GM21825 (cell line): ENCODE measurements at regions not wholly inside any gene's neighbourhood (a gene's known extent, or its start where the extent isn't known, plus 50 kb on each side); places are given as distances from the start of the nearest gene placed in this dataset.

ENCODE experiments used
- ATAC-seq: cut with Tn5 transposase; IDR thresholded peaks from one replicate; pipeline ENCODE4 v1.9.1; 2021; ENCODE audit warnings: mild to moderate bottlenecking, moderate library complexity; ENCODE audit not compliant: unreplicated experiment

DNA sequence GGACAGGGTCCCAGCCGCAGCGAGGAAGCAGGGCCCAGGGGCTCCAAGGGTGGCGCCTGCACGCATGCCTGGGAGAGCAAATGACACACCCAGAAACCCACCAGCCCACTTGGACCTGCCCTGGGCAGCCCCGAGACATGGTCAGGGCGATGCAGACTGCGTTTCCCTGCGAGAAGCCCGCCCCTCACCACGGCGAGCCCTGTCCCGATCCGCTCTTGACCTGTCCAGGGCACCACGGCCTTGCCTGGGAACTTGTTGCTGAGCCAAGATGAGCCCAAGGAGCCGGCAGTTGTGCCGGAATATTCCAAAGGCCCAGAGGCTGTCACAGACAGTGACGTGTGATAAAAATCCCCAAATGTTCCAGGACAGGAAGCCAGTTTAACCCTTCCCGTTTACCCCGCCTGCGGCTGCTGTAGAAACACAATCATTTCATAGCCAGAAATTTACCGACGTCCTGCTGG, 78.1 kb downstream of the SIK1 start:
- ATAC-seq = no peak

DNA sequence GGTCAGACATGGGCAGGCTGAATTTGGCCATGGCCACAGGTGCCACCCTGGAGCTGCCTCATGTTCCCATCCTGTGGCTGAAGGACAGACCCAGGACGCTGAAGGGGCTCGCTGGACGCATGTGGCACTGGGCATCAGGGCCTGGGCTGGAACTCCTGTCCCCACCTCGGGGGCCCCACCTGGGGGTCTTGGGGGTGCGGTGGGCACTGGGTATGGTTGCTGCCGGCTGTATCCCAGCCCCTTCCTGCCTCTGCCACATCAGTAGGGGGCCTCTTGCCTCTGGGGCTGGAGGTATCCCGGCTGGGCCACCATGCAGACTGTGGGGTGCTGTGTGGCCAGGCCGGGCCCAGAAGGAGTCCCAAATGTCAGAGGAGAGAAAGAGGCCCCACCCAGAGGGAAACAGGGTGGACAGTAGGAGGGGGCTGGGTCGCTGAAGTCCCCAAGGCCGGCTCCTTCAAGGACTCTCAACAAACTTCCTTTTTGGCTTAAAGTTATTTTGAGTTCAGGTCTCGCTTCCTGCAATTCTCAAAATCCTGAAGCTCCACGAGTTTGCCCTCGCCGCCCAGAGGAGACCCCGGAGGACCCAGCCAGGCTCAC, 78.7 kb downstream of the SIK1 start:
- no peak for ATAC-seq

DNA sequence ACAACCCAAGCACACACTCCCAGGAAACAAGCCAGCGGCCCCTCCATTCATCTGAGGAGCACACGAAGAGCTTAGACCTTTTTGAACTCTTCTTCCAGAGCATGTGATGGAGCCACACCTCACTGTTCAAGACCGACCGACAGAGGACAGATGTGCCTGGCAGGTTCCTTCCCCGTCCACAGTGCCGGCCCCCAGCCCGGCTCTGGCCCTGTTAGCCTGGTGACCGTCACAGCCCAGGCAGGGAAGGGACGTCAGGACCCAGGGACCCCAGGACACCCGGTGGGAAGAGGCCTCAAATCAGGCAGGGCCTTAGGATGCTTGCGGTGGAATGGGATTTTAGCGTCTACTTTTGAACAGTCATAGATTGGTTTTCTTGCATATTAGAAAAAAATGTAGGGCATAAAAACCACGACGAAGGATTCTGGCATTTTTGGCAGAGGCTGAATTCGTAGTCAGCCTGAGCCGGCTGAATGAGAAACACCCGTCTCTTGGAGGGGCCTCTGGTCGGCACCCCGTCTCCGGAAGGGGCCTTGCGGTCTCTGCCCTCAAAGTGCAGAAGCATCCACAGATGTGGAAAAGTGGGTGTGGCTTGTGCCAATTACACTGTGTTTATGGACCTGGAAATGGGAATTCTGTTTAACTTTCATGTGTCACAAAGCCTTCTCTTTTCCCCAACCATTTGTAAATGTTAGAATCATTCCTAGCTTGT, 79.3 kb downstream of the SIK1 start:
- no peak for ATAC-seq

DNA sequence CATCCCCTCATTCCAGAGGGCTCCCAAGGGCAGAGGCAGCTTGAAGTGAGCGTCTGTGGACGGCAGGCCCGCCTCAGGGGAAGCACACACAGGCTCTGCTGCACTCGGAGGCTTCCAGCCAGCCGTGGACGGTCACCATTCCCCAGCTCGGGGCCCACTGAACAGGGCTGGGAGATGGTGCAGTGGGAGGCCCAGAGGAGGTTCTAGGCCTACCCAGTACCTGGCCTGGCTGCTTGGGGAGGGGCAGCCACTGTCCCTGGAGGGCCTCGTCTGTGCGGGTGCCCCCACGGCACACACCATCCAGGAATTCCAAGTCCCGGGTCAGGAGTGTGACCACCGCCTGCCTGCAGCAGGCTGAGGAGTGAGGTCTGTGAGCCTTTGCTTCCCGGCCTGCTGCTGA, 80.4 kb downstream of the SIK1 start:
- no peak for ATAC-seq

DNA sequence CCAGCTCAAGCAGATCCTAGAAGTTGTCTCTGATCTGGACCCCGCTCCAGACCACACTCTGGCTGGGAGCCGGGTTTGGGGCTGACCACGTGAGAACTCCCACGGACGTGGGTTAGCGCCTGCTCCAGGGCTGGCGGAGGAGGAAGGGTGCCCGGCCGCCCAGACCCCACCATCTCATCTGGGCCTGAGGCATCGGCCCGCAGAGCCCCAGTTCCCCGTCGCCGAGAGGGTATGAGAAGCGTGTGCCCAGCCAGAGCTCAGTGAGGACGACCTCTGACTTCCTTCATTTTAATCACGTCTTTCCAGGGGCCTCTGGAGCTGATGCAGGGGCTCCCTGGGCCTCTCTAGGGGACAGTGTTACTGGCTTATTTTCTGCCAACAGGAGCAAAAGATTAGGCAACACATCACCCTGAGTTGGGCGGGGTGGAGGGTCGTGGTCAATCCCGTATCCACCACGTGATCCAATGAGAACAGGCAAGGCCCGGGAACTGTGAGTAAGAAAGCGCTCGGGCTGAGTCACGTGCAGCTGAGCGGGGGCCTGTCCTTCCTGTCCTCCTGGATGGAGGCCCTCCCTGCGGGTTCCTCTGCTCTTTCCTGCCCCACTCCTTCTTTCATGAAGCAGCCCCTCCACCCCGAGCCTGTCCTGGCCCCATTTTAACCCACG, 81.1 kb downstream of the SIK1 start:
- ATAC-seq = no peak

DNA sequence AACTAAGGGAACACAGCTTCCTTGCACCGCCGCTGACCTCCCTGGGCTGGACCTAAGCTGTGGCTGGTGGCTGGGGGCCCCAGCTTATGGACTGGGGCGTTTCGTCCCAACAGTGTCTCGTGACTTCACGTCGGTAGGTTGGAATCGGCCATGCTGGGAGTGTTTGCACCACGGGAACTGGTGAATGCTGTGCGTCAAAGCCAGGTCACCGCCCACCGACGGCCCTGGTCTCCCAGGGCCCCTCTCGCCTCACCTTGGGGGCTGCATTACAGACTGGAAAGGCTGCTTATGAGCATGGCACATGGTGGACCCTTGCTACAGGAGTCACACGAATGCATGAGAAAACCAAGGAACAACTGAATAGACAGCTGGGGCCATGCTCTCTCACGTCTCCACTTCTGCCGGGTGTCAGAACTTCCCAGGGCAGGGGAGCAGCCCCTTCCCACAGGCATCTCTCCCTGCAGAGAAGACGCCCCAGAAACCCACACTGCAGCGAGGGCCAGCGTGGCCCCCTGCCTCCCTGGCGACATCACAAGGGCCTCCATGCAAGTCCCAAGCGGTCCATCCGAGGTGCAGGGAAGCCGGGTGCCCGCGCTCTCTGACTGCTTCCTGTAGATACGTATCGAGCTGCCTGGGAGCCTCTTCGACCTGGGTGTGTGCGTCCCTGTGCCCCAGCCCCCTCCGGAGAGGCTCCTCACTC, 81.7 kb downstream of the SIK1 start:
- ATAC-seq = no peak

DNA sequence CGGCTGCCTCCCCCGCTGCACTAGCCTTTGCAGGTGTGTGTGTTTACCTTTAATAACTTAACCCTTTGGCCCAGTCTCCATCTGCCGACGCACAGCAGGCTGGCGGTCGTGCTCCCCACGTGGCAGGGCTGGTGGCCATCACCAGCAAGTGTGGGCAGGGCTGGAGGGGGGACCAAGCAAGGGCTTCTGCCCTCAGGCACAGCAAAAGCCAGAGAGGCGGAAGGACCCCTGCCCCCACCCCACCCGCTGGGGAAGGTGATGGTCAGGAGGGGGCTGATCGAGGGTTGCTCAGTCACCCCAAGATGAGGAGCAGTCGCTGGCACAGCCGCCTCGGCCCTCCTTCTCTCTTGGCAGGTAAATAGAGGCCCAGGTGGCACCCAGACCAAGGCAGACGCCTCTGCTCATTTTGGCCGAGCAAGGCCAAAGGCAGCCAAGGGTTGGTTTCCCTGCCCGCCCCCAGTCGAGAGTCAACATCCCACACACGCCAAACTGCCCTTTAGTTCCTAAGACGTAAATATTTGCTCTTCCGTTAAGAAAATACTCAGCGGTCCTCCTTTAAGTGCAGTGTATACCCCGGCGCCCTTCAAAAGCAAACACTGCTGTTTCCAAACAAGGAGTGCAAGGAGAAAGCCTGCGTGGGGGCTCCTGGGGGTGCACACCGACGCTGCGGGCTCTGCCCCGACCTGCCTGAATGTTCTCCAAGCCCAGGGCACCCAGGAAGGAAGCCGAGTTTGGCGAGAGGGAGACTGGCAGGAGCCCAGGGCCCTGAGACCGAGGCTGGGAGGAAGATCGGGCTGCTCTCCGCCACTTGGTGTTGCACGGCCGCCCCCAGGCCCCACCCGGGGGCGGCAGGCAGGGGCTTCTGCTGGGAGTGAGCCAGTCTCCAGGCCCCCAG, 82.7 kb downstream of the SIK1 start:
- no peak for ATAC-seq

DNA sequence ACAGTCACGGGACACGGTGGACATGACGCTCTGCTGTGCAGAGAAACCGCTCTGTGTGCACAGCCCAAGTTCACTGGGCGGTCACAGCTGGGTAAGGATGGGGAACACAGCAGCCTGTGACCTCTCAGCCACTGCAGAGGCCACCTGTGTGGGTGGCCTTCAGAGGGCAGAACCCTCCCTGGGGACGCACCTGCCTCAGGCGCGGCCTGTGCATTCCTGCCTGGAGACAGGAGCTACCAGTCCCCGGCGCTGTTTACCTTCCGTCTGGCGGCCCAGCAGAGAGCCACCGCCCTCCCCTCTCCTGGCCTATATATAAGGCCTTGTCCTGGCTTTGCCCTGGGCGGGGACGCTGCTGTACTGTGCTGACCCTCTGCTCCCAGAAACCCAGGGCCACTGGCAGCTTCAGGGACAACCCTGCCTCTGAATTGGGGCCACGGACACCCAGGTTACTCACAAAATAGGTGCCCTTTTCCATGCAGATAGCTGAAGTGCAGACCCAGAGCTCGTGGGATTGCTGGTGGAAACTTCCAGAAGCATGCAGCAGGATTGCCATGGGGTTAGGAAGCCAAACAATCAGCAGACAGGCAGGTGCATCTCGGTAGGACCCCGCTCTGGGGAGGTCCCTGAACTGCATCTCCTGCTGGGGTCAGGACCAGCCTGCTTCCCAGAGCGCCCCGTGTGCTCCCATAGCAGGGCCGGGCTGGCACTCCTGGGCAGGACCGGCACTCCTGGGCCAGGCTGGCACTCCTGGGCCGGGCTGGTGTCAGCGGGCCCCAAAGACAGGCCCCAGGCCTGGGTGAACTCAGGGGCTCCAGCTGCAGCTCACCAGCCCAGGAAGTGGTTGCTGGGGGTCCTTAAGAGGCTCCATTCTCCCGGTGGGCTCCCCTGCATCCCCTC, 83.6 kb downstream of the SIK1 start:
- ATAC-seq = no peak

DNA sequence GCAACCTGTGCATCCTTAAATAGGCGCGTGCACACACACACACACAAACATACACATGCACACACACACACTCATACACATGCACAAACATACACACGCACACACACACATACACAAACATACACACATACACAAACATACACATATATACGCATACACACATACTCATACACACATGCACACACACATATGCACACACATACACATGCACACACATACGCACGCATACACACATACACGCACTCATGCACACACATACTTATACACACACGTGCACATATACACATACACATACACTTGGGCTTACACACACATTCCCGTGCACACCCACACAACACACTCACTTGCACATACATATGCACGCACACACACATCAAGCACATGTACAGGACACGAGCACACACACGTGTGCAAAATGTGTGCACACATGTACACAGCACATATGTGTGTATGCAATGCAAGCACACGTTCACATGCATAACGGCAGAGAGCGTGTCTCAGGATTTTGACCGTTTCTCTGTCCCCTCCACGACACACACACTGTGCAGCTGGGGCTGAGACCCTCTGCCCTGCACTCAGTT, 84.5 kb downstream of the SIK1 start:
- no peak for ATAC-seq

DNA sequence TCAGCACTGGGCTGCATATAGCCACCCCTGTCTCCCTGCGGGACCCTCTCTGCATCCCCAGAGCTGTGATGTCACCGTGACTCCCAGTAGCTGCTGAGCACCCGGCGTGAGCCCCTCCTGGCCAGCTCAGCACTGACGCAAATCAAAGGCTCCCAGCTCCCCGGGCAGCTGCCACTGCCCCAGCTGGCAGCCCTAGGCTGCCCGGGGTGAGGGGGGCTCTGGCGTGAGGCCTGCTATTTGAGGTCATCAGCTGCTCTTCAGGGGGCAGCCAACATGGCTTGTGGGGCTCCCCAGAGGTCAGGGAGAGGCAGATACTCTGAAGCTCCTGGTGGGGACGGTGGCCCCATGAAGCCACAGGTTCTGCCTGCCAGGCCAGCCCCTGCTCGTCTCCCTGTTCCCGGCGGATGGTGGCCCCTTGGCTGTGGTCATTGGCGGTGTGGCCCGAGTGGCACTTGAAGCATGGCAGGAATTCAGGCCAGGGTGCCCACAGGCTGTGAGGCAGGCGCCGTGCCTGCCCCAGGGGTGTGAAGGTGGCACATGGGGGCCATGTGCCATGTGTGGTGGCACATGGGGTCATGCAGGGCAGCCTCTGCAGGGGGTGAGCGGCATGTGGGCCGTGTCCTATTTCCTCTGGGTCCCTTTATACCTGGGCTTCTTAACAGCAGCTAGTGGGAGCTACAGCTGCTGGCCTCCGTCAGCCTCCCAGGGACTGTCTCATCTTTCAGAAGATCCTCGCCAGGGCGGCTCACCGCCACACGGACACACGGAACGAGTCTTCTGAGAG, 85.4 kb downstream of the SIK1 start:
- no peak for ATAC-seq

DNA sequence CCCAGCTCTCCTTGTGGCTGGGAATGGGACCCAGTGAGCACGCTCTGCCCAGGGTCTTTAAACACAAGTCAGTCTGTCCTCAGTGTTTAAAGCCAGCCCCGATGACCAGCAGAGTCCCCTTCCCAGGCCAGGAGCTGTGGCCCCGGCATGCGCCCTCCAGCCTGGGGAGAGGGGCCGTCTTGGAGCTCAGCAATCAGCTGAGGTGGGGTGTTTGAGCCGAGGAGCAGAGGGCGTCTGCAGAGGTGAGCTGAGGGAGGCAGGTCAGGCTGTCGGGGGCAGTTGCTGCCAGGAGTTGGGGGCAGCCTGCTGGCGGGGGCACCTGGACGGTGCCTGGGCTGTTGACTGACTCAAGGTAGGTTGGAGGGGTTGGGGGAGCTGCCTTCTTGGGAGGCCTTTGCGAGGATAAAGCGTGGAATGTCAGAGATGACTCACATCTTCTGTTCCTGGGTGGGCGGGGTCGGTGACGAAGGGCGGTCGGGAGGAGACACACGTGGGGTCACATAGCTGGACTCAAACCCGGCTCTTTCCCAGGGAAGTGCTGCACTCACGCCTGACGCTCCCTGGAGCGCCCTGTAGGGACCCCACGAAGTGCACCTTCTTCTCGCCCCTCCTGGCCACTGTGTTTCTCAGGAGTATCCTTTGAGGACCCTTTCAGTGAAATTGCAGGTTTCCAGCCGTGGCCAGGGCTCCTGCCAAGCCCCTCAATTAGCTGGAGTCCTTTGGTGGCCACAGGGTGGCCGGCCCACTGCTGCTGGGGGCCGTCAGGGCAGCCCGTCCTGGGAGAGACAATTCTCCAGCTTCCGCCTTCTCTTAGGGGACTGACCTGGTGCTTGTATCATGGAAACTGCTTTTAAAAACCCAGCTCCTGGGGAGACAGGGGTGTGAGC, 86.2 kb downstream of the SIK1 start:
- no peak for ATAC-seq

DNA sequence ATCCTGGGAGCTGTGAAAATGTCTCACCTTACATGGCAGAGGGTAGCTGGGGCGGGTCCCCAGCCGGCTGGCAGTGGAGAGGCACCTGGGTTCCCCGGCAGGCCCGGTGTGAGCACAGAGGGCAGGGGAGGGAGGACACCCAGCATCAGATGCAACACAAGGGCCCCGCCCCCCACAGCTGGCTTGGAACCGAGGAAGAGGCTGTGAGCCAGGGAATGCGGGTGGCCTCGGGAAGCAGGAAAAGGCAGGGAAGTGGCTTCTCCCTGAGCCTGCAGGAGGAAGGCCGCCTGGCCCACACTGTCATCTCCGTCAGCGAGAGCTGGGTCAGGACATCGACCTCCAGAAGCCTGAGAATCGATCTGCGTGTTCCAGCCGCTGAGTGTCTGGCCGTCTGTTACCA, 87.3 kb downstream of the SIK1 start:
- ATAC-seq = no peak

DNA sequence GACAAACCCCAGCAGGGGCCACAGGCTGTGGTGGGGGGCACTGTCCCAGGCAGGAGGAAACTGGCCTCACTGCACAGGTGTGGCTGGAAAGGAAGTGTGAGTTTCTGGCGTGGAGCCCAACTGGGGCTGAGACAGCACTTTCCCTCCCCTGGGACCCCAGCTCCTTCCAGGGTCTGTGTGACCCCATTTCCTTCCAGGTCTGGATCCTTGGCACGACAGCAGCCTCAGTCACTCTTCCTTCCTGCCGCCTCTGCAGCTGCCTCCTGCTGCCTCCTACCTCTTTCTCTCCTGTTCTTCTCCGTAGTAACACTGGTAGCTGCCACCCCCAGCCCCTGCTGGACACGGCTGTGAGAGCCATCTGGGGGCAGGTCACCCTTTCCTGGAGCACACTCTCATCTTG, 88.0 kb downstream of the SIK1 start:
- ATAC-seq = no peak

DNA sequence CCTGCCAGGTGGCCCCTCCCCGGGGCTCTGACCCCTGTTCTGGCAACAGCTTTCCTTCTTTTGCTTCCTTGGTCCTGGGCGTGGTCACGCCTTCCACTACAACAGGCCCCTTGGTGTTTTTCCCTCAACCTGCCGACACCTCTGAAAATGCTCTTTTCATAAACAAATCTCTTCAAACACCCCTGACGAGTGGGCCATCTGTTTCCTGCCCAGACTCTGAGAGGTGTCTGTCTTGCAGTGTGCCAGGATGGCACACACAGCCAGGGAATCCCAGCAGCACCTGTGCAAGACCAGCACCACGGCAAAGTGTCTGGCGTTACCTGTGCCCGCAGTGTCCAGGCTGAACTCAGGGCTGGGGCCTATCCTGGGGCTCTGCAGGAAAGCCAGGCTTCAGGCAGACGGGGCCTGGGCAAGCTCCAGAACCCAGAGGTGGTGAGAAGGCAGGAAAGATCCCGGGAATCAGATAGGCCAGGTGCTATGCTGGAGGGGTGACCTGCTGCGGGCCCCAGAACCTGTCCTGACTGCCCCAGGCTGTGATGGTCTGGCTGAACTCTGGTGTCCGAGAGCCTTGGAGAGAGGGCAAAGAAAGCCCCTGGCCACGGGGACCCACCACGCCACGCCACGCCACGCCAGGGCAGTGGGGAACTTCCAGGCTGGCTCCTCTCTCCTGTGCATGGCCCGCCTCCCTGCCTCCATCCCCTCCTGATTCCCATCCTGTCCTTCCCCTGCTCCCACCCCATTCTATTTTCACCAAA, 88.9 kb downstream of the SIK1 start:
- no peak for ATAC-seq

DNA sequence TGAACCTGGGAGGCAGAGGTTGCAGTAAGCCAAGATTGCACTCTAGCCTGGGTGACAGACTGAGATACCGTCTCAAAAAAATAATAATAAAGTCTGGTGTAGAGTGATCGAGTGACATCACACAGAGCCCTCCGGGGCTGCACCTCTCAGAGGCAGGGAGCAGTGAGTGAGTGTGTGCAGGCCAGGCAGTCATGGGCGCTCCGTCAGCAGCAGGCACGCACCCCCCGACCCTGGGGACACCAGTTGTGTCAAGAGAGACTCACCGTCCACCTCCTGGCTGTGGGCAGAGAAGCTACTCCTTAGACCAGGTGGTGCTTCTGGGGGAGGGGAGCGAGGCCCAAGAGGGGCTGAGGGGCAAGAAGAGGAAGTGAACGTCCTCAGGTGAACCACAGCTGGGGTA, 91.8 kb downstream of the SIK1 start:
- ATAC-seq = no peak

DNA sequence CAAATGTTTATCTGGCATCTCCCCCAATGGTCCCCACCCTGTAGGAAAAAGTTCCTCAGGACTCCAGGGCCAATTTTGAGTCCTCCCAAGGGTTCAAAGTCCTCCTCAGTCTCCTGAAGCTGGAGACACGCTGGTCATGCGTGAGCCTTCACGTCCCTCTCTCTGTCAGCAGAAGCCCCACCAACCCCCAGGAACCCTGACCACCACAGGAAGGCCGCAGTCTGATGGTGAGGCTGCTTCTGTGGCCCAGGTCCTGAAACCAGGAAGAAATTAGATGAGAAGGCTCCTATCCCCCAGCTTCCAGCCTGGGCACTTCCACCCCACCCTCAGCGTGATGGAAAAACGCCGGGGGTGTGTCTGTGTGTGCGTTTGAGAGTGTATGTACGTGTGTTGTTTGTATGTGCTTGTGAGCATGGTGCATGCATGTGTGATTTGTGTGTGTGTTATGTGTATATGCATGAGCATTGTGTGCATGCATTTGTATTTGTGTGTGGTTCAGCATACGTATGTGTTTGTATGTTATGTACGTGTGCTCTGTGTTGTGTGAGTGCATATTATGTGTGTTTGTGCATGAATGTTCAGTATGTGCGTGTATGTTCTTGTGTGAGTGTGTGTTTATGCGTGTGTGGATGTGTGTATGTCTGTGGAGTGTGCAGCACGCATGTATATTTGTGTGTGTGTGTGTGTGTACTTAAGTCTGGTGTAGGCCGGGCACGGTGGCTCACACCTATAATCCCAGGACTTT, 92.5 kb downstream of the SIK1 start:
- no peak for ATAC-seq
